Karpas-422 (cell line): ENCODE measurements at regions not wholly inside any gene's neighbourhood (a gene's known extent, or its start where the extent isn't known, plus 50 kb on each side); places are given as distances from the start of the nearest gene placed in this dataset.

Experiments used
- DNase-seq: peaks from one replicate; pipeline ENCODE4 v3.0.0-alpha.2; 2015
- H2AFZ ChIP-seq: fragments of 200-600 bp; sonication (generic); 2 replicates; pipeline ENCODE4 v1.6.1; 2014; ENCODE audit warnings: antibody characterized with exemption, low read length, mixed read lengths
- H3K27ac ChIP-seq: fragments of 200-600 bp; sonication (generic); 2 replicates; pipeline ENCODE4 v1.5.1; 2014; ENCODE audit warnings: mild to moderate bottlenecking, low read length, moderate library complexity
- H3K27me3 ChIP-seq: fragments of 200-600 bp; sonication (generic); 2 replicates; pipeline ENCODE4 v1.6.1; 2014; ENCODE audit warnings: low read length, mixed read lengths
- H3K36me3 ChIP-seq: fragments of 200-600 bp; sonication (generic); 2 replicates; pipeline ENCODE4 v1.6.1; 2014; ENCODE audit warnings: low read length, mixed read lengths; ENCODE audit not compliant: insufficient read depth
- H3K4me1 ChIP-seq: fragments of 200-600 bp; sonication (generic); 2 replicates; pipeline ENCODE4 v1.6.1; 2014; ENCODE audit warnings: mild to moderate bottlenecking, low read length, mixed read lengths
- H3K4me2 ChIP-seq: fragments of 200-600 bp; sonication (generic); 2 replicates; pipeline ENCODE4 v1.6.1; 2014; ENCODE audit warnings: low read length, low read depth, mild to moderate bottlenecking; ENCODE audit not compliant: poor library complexity, severe bottlenecking
- H3K4me3 ChIP-seq: fragments of 200-600 bp; sonication (generic); 2 replicates; pipeline ENCODE4 v1.5.1; 2014; ENCODE audit warnings: mild to moderate bottlenecking, antibody characterized with exemption, low read length, mixed read lengths
- H3K79me2 ChIP-seq: fragments of 200-600 bp; sonication (generic); 2 replicates; pipeline ENCODE4 v1.6.1; 2014; ENCODE audit warnings: mild to moderate bottlenecking, low read length, mixed read lengths
- H3K9ac ChIP-seq: fragments of 200-600 bp; sonication (generic); 2 replicates; pipeline ENCODE4 v1.6.0; 2014; ENCODE audit warnings: low read length
- H3K9me2 ChIP-seq: fragments of 200-600 bp; sonication (generic), shearing (Covaris generic); replicated peaks from 2 replicates; pipeline ENCODE4 v1.6.0; 2014; ENCODE audit warnings: mild to moderate bottlenecking, low read length, moderate library complexity; ENCODE audit not compliant: insufficient read depth
- H3K9me3 ChIP-seq: fragments of 300-700, 200-600 bp; sonication (generic); 2 replicates; pipeline ENCODE4 v1.6.1; 2014; ENCODE audit warnings: low read length, mixed read lengths
- H4K20me1 ChIP-seq: fragments of 200-600 bp; sonication (generic); 2 replicates; pipeline ENCODE4 v1.6.1; 2014; ENCODE audit warnings: mild to moderate bottlenecking, antibody characterized with exemption, low read length, low read depth; ENCODE audit not compliant: insufficient read depth

GRCh38 chr3:177322881-177323280 is 125.6 kb upstream of the TBL1XR1 start:
- H3K9me2 ChIP-seq, result no peaks in the 10 kb centered on the region
- H3K9me3 ChIP-seq, result no peaks in the 10 kb centered on the region
- H3K4me1 ChIP-seq, result no peaks in the 10 kb centered on the region
- DNase-seq, result no peak
- H3K79me2 ChIP-seq, result no peaks in the 10 kb centered on the region
- H3K4me3 ChIP-seq, result no peak overlapping the region
- H2AFZ ChIP-seq, result no peak overlapping the region
- H3K4me2 ChIP-seq, result no peak overlapping the region
- H4K20me1 ChIP-seq, result no peaks in the 10 kb centered on the region
- H3K27ac ChIP-seq, result no peak overlapping the region
- no peaks in the 10 kb centered on the region for H3K36me3 ChIP-seq
- no peaks in the 10 kb centered on the region for H3K27me3 ChIP-seq
- no peak overlapping the region for H3K9ac ChIP-seq

GRCh38 chr3:177329854-177330253 is 132.6 kb upstream of the TBL1XR1 start:
- no peak overlapping the region for H3K27ac ChIP-seq
- H3K9ac ChIP-seq, result no peak overlapping the region
- no peaks in the 10 kb centered on the region for H4K20me1 ChIP-seq
- H3K9me2 ChIP-seq, result no peaks in the 10 kb centered on the region
- H3K36me3 ChIP-seq, result no peaks in the 10 kb centered on the region
- no peak overlapping the region for H2AFZ ChIP-seq
- DNase-seq, result no peak
- H3K4me1 ChIP-seq, result no peaks in the 10 kb centered on the region
- H3K27me3 ChIP-seq, result no peaks in the 10 kb centered on the region
- no peak overlapping the region for H3K4me3 ChIP-seq
- no peak overlapping the region for H3K4me2 ChIP-seq
- H3K9me3 ChIP-seq, result no peaks in the 10 kb centered on the region
- H3K79me2 ChIP-seq, result no peaks in the 10 kb centered on the region

- Histone ChIP-seq H3K4me3 (no peak overlapping the region), H3K27ac (no peak overlapping the region), H3K36me3 (no peaks in the 10 kb centered on the region), H4K20me1 (no peaks in the 10 kb centered on the region), H3K27me3 (no peaks in the 10 kb centered on the region), H3K9me3 (no peaks in the 10 kb centered on the region), H3K79me2 (no peaks in the 10 kb centered on the region), H3K4me1 (no peaks in the 10 kb centered on the region), H3K9me2 (no peaks in the 10 kb centered on the region), H2AFZ (no peak overlapping the region), H3K9ac (no peak overlapping the region), H3K4me2 (no peak overlapping the region)
- no peak for DNase-seq
Observed at GRCh38 chr3:177330779-177331178, 133.5 kb upstream of the TBL1XR1 start.

- no peaks in the 10 kb centered on the region for H3K27me3 ChIP-seq
- H2AFZ ChIP-seq, result no peak overlapping the region
- H3K9me2 ChIP-seq, result no peaks in the 10 kb centered on the region
- no peaks in the 10 kb centered on the region for H3K4me1 ChIP-seq
- no peak overlapping the region for H3K4me2 ChIP-seq
- H3K27ac ChIP-seq, result no peak overlapping the region
- no peak for DNase-seq
- no peak overlapping the region for H3K4me3 ChIP-seq
- H3K9me3 ChIP-seq, result no peaks in the 10 kb centered on the region
- H3K79me2 ChIP-seq, result no peaks in the 10 kb centered on the region
- no peaks in the 10 kb centered on the region for H3K36me3 ChIP-seq
- no peaks in the 10 kb centered on the region for H4K20me1 ChIP-seq
- H3K9ac ChIP-seq, result no peak overlapping the region
Observed at GRCh38 chr3:177331203-177331835, 134.0 kb upstream of the TBL1XR1 start.

GRCh38 chr3:177332955-177333354 is 135.7 kb upstream of the TBL1XR1 start:
- H3K9me3 ChIP-seq, result no peaks in the 10 kb centered on the region
- DNase-seq, result no peak
- H3K27me3 ChIP-seq, result no peaks in the 10 kb centered on the region
- no peak overlapping the region for H3K9ac ChIP-seq
- no peak overlapping the region for H3K4me3 ChIP-seq
- no peaks in the 10 kb centered on the region for H3K9me2 ChIP-seq
- no peak overlapping the region for H3K27ac ChIP-seq
- H2AFZ ChIP-seq, result no peak overlapping the region
- no peaks in the 10 kb centered on the region for H3K79me2 ChIP-seq
- H4K20me1 ChIP-seq, result no peaks in the 10 kb centered on the region
- H3K4me2 ChIP-seq, result no peak overlapping the region
- H3K36me3 ChIP-seq, result no peaks in the 10 kb centered on the region
- no peaks in the 10 kb centered on the region for H3K4me1 ChIP-seq

GRCh38 chr3:177333533-177334520 is 136.5 kb upstream of the TBL1XR1 start:
- H3K27ac ChIP-seq, result no peak overlapping the region
- no peaks in the 10 kb centered on the region for H3K79me2 ChIP-seq
- no peaks in the 10 kb centered on the region for H3K4me1 ChIP-seq
- H3K27me3 ChIP-seq, result no peaks in the 10 kb centered on the region
- H3K4me2 ChIP-seq, result no peak overlapping the region
- H3K9ac ChIP-seq, result no peak overlapping the region
- no peak overlapping the region for H2AFZ ChIP-seq
- no peaks in the 10 kb centered on the region for H3K9me3 ChIP-seq
- no peaks in the 10 kb centered on the region for H3K36me3 ChIP-seq
- no peak for DNase-seq
- no peaks in the 10 kb centered on the region for H4K20me1 ChIP-seq
- no peaks in the 10 kb centered on the region for H3K9me2 ChIP-seq
- H3K4me3 ChIP-seq, result no peak overlapping the region

- no peak overlapping the region for H3K4me3 ChIP-seq
- no peaks in the 10 kb centered on the region for H3K4me1 ChIP-seq
- no peak overlapping the region for H3K27ac ChIP-seq
- H3K36me3 ChIP-seq, result no peaks in the 10 kb centered on the region
- no peaks in the 10 kb centered on the region for H3K27me3 ChIP-seq
- no peaks in the 10 kb centered on the region for H3K9me3 ChIP-seq
- no peak overlapping the region for H3K9ac ChIP-seq
- no peak overlapping the region for H3K4me2 ChIP-seq
- H3K9me2 ChIP-seq, result no peaks in the 10 kb centered on the region
- no peak overlapping the region for H2AFZ ChIP-seq
- H3K79me2 ChIP-seq, result no peaks in the 10 kb centered on the region
- DNase-seq, result no peak
- H4K20me1 ChIP-seq, result no peaks in the 10 kb centered on the region
Observed at GRCh38 chr3:177334803-177335202, 137.5 kb upstream of the TBL1XR1 start.

- Histone ChIP-seq H3K36me3 (no peaks in the 10 kb centered on the region), H3K4me2 (no peak overlapping the region), H4K20me1 (no peaks in the 10 kb centered on the region), H3K27ac (no peak overlapping the region), H3K9me2 (no peaks in the 10 kb centered on the region), H2AFZ (no peak overlapping the region), H3K27me3 (no peaks in the 10 kb centered on the region), H3K4me3 (no peak overlapping the region), H3K4me1 (no peaks in the 10 kb centered on the region), H3K9me3 (no peaks in the 10 kb centered on the region), H3K79me2 (no peaks in the 10 kb centered on the region), H3K9ac (no peak overlapping the region)
- DNase-seq, result no peak
Observed at GRCh38 chr3:177335728-177336127, 138.4 kb upstream of the TBL1XR1 start.
